ENCODE measurements at regions not wholly inside any gene's neighbourhood (a gene's known extent, or its start where the extent isn't known, plus 50 kb on each side); places are given as distances from the start of the nearest gene placed in this dataset.

GRCh38 chrX:43003939-43004338 is 226.0 kb upstream of the PPP1R2C start (continued):
- TF ChIP-seq ZNF521 (tag by site-specific recombination; IDR thresholded peaks at IDR 0.05) (no peak), EGR2 (tag by site-specific recombination; IDR thresholded peaks at IDR 0.05; ENCODE audit: low read depth) (no peak), SCRT2 (tag by site-specific recombination; IDR thresholded peaks at IDR 0.05) (no peak)

GRCh38 chrX:43005561-43005960 is 227.6 kb upstream of the PPP1R2C start:
- H3K4me3 ChIP-seq (ENCODE audit: low read depth, low read length) = no peak overlapping the region
- no peaks in the 10 kb centered on the region for H3K4me1 ChIP-seq (ENCODE audit: control insufficient read depth, insufficient read depth, low read length)
- no peak overlapping the region for H3K27ac ChIP-seq (ENCODE audit: extremely low read depth, low read depth, low read length)
- H3K36me3 ChIP-seq (ENCODE audit: control insufficient read depth in 2 of 2, insufficient read depth in 1 of 2, low read length in 2 of 2) = no peaks in the 10 kb centered on the region
- ChIA-PET POLR2A (no interaction called here), CTCF (no interaction called here)
- TF ChIP-seq ZNF311 (tag by site-specific recombination; IDR thresholded peaks at IDR 0.05; ENCODE audit: borderline replicate concordance) = no peak
- no peak for TF ChIP-seq ZNF433 (tag by site-specific recombination; IDR thresholded peaks at IDR 0.05; ENCODE audit: low read depth)
- no peak for TF ChIP-seq ZNF302 (tag by site-specific recombination; IDR thresholded peaks at IDR 0.05; ENCODE audit: low read depth)
- no peak for TF ChIP-seq ZNF248 (tag by site-specific recombination; IDR thresholded peaks at IDR 0.05)
- TF ChIP-seq OSR2 (tag by site-specific recombination; IDR thresholded peaks at IDR 0.05) = no peak
- TF ChIP-seq, protein P1, sequence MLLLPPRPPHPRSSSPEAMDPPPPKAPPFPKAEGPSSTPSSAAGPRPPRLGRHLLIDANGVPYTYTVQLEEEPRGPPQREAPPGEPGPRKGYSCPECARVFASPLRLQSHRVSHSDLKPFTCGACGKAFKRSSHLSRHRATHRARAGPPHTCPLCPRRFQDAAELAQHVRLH (tag by site-specific recombination; IDR thresholded peaks at IDR 0.05) = no peak
- no peak for TF ChIP-seq ZNF112 (tag by site-specific recombination; IDR thresholded peaks at IDR 0.05)
- TF ChIP-seq SP3 (tag by site-specific recombination; IDR thresholded peaks at IDR 0.05) = no peak
- TF ChIP-seq ZNF555 (tag by site-specific recombination; conservative IDR thresholded peaks at IDR 0.05) = no peak
- TF ChIP-seq, protein P2, sequence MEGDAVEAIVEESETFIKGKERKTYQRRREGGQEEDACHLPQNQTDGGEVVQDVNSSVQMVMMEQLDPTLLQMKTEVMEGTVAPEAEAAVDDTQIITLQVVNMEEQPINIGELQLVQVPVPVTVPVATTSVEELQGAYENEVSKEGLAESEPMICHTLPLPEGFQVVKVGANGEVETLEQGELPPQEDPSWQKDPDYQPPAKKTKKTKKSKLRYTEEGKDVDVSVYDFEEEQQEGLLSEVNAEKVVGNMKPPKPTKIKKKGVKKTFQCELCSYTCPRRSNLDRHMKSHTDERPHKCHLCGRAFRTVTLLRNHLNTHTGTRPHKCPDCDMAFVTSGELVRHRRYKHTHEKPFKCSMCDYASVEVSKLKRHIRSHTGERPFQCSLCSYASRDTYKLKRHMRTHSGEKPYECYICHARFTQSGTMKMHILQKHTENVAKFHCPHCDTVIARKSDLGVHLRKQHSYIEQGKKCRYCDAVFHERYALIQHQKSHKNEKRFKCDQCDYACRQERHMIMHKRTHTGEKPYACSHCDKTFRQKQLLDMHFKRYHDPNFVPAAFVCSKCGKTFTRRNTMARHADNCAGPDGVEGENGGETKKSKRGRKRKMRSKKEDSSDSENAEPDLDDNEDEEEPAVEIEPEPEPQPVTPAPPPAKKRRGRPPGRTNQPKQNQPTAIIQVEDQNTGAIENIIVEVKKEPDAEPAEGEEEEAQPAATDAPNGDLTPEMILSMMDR (tag by site-specific recombination; IDR thresholded peaks at IDR 0.05) = no peak
- TF ChIP-seq, protein P3, sequence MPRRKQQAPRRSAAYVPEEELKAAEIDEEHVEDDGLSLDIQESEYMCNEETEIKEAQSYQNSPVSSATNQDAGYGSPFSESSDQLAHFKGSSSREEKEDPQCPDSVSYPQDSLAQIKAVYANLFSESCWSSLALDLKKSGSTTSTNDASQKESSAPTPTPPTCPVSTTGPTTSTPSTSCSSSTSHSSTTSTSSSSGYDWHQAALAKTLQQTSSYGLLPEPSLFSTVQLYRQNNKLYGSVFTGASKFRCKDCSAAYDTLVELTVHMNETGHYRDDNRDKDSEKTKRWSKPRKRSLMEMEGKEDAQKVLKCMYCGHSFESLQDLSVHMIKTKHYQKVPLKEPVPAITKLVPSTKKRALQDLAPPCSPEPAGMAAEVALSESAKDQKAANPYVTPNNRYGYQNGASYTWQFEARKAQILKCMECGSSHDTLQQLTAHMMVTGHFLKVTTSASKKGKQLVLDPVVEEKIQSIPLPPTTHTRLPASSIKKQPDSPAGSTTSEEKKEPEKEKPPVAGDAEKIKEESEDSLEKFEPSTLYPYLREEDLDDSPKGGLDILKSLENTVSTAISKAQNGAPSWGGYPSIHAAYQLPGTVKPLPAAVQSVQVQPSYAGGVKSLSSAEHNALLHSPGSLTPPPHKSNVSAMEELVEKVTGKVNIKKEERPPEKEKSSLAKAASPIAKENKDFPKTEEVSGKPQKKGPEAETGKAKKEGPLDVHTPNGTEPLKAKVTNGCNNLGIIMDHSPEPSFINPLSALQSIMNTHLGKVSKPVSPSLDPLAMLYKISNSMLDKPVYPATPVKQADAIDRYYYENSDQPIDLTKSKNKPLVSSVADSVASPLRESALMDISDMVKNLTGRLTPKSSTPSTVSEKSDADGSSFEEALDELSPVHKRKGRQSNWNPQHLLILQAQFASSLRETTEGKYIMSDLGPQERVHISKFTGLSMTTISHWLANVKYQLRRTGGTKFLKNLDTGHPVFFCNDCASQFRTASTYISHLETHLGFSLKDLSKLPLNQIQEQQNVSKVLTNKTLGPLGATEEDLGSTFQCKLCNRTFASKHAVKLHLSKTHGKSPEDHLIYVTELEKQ (tag by site-specific recombination; IDR thresholded peaks at IDR 0.05; ENCODE audit: borderline replicate concordance) = no peak
- no peak for TF ChIP-seq ZNF274 (IDR thresholded peaks at IDR 0.05; ENCODE audit: low read length)
- TF ChIP-seq ZNF274 (tag by site-specific recombination; IDR thresholded peaks at IDR 0.05; ENCODE audit: borderline replicate concordance) = no peak
- TF ChIP-seq ZIC2 (tag by site-specific recombination; IDR thresholded peaks at IDR 0.05) = no peak
- no peak for TF ChIP-seq HIC1 (tag by site-specific recombination; IDR thresholded peaks at IDR 0.05)
- no peak for TF ChIP-seq PATZ1 (tag by site-specific recombination; IDR thresholded peaks at IDR 0.05)
- H3K9me3 ChIP-seq (ENCODE audit: control insufficient read depth, insufficient read depth, low read depth, low read length) = no peaks in the 10 kb centered on the region
